IMR-90 (cell line): ENCODE measurements at regions not wholly inside any gene's neighbourhood (a gene's known extent, or its start where the extent isn't known, plus 50 kb on each side); places are given as distances from the start of the nearest gene placed in this dataset.

ENCODE experiments used
- ATAC-seq: fragments of 200-7000 bp; cut with Tn5 transposase; 2 replicates; pipeline ENCODE4 v1.9.1; 2020; ENCODE audit warnings: low read depth, mild to moderate bottlenecking, moderate library complexity
- BruUV-seq: library from RNA; stranded (reverse); fragments of 400-500 nt; replicated peaks from 2 replicates; lab custom pipeline; 2021; lab: Mats Ljungman, UMichigan
- CTCF ChIA-PET: fragments of 300-600 bp; formaldehyde crosslinking; extraction: SDS; loops from one replicate; lab custom pipeline; 2021; ENCODE audit warnings: antibody characterized with exemption; lab: Yijun Ruan, JAX
- POLR2A ChIA-PET: fragments of 300-600 bp; sonication (Branson Sonifier 250); formaldehyde crosslinking; loops from one replicate; lab custom pipeline; 2022; ENCODE audit warnings: antibody characterized with exemption; ENCODE audit not compliant: unreplicated experiment; lab: Charles Lee
- DNase-seq: peaks from one replicate; pipeline ENCODE4 v3.0.0; 2013
- H2AFZ ChIP-seq: replicated peaks from 2 replicates; pipeline ENCODE3; 2013; ENCODE audit warnings: low read length, mild to moderate bottlenecking; ENCODE audit not compliant: poor library complexity
- H2AK5ac ChIP-seq: 2 replicates; pipeline ENCODE4 v1.6.1; 2013; ENCODE audit warnings: low read depth, low read length, inconsistent platforms
- H2AK9ac ChIP-seq: replicated peaks from 2 replicates; pipeline ENCODE3; 2013; ENCODE audit warnings: mild to moderate bottlenecking, low read depth, low read length, moderate library complexity; ENCODE audit not compliant: poor library complexity
- H2BK120ac ChIP-seq: 2 replicates; pipeline ENCODE4 v1.6.1; 2013; ENCODE audit warnings: low read depth, low read length, inconsistent platforms
- H2BK15ac ChIP-seq: 3 replicates; pipeline ENCODE4 v1.6.1; 2013; ENCODE audit warnings: low read depth, low read length, inconsistent platforms
- H2BK20ac ChIP-seq: 2 replicates; pipeline ENCODE4 v1.6.1; 2013; ENCODE audit warnings: low read depth, mild to moderate bottlenecking, inconsistent platforms, low read length, moderate library complexity
- H2BK5ac ChIP-seq: 2 replicates; pipeline ENCODE4 v1.6.1; 2013; ENCODE audit warnings: mild to moderate bottlenecking, low read depth, low read length, inconsistent platforms; ENCODE audit not compliant: poor library complexity, severe bottlenecking
- H3K14ac ChIP-seq: replicated peaks from 2 replicates; pipeline ENCODE4 v1.6.1; 2013; ENCODE audit warnings: low read depth, low read length, inconsistent platforms
- H3K18ac ChIP-seq: 2 replicates; pipeline ENCODE4 v1.6.1; 2013; ENCODE audit warnings: low read depth, low read length, control low read depth
- H3K23ac ChIP-seq: 2 replicates; pipeline ENCODE4 v1.6.1; 2013; ENCODE audit warnings: low read depth, low read length, inconsistent platforms
- H3K27ac ChIP-seq: 2 replicates; pipeline ENCODE4 v1.5.1; 2013; ENCODE audit warnings: mild to moderate bottlenecking, control low read depth, low read length; ENCODE audit not compliant: insufficient read depth
- H3K27me3 ChIP-seq: 2 replicates; pipeline ENCODE4 v1.6.1; 2013; ENCODE audit warnings: low read length; ENCODE audit not compliant: control insufficient read depth, insufficient read depth
- H3K36me3 ChIP-seq: 2 replicates; pipeline ENCODE4 v1.6.1; 2013; ENCODE audit warnings: low read length, mixed read lengths; ENCODE audit not compliant: control insufficient read depth, insufficient read depth
- H3K4ac ChIP-seq: 2 replicates; pipeline ENCODE4 v1.6.1; 2013; ENCODE audit warnings: low read depth, low read length, inconsistent platforms
- H3K4me1 ChIP-seq: 2 replicates; pipeline ENCODE4 v1.6.1; 2013; ENCODE audit warnings: low read length, mixed read lengths; ENCODE audit not compliant: control insufficient read depth, insufficient read depth
- H3K4me2 ChIP-seq: 2 replicates; pipeline ENCODE4 v1.6.1; 2013; ENCODE audit warnings: low read depth, mild to moderate bottlenecking, control low read depth, low read length, moderate library complexity
- H3K4me3 ChIP-seq: 2 replicates; pipeline ENCODE4 v1.5.1; 2013; ENCODE audit warnings: low read depth, mild to moderate bottlenecking, control low read depth, low read length, moderate library complexity; ENCODE audit not compliant: insufficient read depth
- H3K56ac ChIP-seq: 2 replicates; pipeline ENCODE4 v1.6.1; 2013; ENCODE audit warnings: low read length, inconsistent platforms; ENCODE audit not compliant: insufficient read depth; ENCODE audit errors: extremely low read depth
- H3K79me1 ChIP-seq, 2 experiments: 2 replicates each; pipeline ENCODE4 v1.6.1; 2013; ENCODE audit warnings: low read length in 2 of 2, inconsistent platforms in 1 of 2, low read depth in 1 of 2
- H3K9ac ChIP-seq: 2 replicates; pipeline ENCODE4 v1.6.1; 2013; ENCODE audit warnings: low read depth, low read length, control low read depth
- H3K9me1 ChIP-seq: 2 replicates; pipeline ENCODE4 v1.6.1; 2013; ENCODE audit warnings: low read length, inconsistent platforms; ENCODE audit not compliant: insufficient read depth
- H3K9me3 ChIP-seq: 2 replicates; pipeline ENCODE4 v1.6.1; 2013; ENCODE audit warnings: low read length; ENCODE audit not compliant: control insufficient read depth, insufficient read depth
- H4K20me1 ChIP-seq: 2 replicates; pipeline ENCODE4 v1.6.1; 2013; ENCODE audit warnings: low read length, inconsistent platforms; ENCODE audit not compliant: insufficient read depth
- H4K5ac ChIP-seq: 2 replicates; pipeline ENCODE4 v1.6.1; 2013; ENCODE audit warnings: mild to moderate bottlenecking, low read depth, low read length, control low read depth
- H4K8ac ChIP-seq, 2 experiments: 2 replicates each; pipeline ENCODE4 v1.6.1; 2013; ENCODE audit warnings: low read depth in 2 of 2, low read length in 2 of 2, control low read depth in 1 of 2, inconsistent platforms in 1 of 2
- H4K91ac ChIP-seq: 2 replicates; pipeline ENCODE4 v1.6.1; 2013; ENCODE audit warnings: low read depth, low read length, inconsistent platforms; ENCODE audit not compliant: insufficient read depth
- CEBPB ChIP-seq: IDR thresholded peaks from 2 replicates; pipeline ENCODE4 v1.6.1; 2012; ENCODE audit warnings: low read depth, low read length, improper control_type of control experiment
- CHD1 ChIP-seq: IDR thresholded peaks from 2 replicates; pipeline ENCODE4 v1.6.1; 2012; ENCODE audit warnings: low read depth, low read length, improper control_type of control experiment
- ELK1 ChIP-seq: fragments of 150-350 bp; IDR thresholded peaks from 2 replicates; pipeline ENCODE4 v1.6.1; 2016; ENCODE audit warnings: low read depth, mild to moderate bottlenecking, low read length, moderate library complexity, borderline replicate concordance
- MAFK ChIP-seq: IDR thresholded peaks from 2 replicates; pipeline ENCODE4 v1.6.1; 2012; ENCODE audit warnings: low read depth, low read length, improper control_type of control experiment
- MAZ ChIP-seq: IDR thresholded peaks from 2 replicates; pipeline ENCODE4 v1.6.1; 2012; ENCODE audit warnings: low read depth, mild to moderate bottlenecking, low read length, improper control_type of control experiment, moderate library complexity, borderline replicate concordance
- MXI1 ChIP-seq: IDR thresholded peaks from 2 replicates; pipeline ENCODE4 v1.6.1; 2012; ENCODE audit warnings: low read depth, mild to moderate bottlenecking, low read length, moderate library complexity, borderline replicate concordance
- RCOR1 ChIP-seq: IDR thresholded peaks from 2 replicates; pipeline ENCODE4 v1.6.1; 2012; ENCODE audit warnings: mild to moderate bottlenecking, low read length, improper control_type of control experiment; ENCODE audit not compliant: insufficient replicate concordance
- RFX5 ChIP-seq: IDR thresholded peaks from 2 replicates; pipeline ENCODE4 v1.8.0; 2012; ENCODE audit warnings: low read depth, mild to moderate bottlenecking, low read length, moderate library complexity
- SMC3 ChIP-seq: fragments of 150-350 bp; IDR thresholded peaks from 2 replicates; pipeline ENCODE4 v1.6.1; 2016; ENCODE audit warnings: low read depth, mild to moderate bottlenecking, antibody characterized with exemption, low read length, moderate library complexity
- USF2 ChIP-seq: fragments of 150-350 bp; IDR thresholded peaks from 2 replicates; pipeline ENCODE4 v1.6.1; 2017; ENCODE audit warnings: mild to moderate bottlenecking, antibody characterized with exemption, low read length, low read depth
- WGBS, 2 experiments: methylation state at CpG; one replicate each; pipeline versions ENCODE4 v1.1.5 to v1.1.7; 2013; ENCODE audit warnings: missing lambda C conversion rate in 2 of 2; ENCODE audit not compliant: insufficient read length in 1 of 2; ENCODE audit errors: extremely low coverage in 2 of 2; 5-methylcytosine and 5-hydroxymethylcytosine counted together
- dilution Hi-C: fragments of 300-500 bp; cut with HindIII; formaldehyde crosslinking; loops from one replicate; pipeline ENCODE4 v1.14.3; 2018; ENCODE audit warnings: low sequenced_read_pairs; ENCODE audit not compliant: unreplicated experiment
- in situ Hi-C: fragments of 300-500 bp; cut with MboI; formaldehyde crosslinking; loops from 3 replicates; pipeline ENCODE4 v1.14.3; 2019; ENCODE audit warnings: low sequenced_read_pairs, inconsistent platforms, mixed read lengths
- intact Hi-C: fragments of 100-400 bp; cut with micrococcal nuclease; formaldehyde crosslinking; loops from 2 replicates; pipeline ENCODE4 v1.10.0; 2022
- TF ChIP-seq, protein P1 (sequence below): conservative IDR thresholded peaks from 2 replicates; pipeline ENCODE4 v1.5.1; 2012; ENCODE audit warnings: mild to moderate bottlenecking, low read depth, low read length, improper control_type of control experiment

GRCh38 chr2:8288206-8288605, 393.6 kb upstream of the ID2 start:
- no peak overlapping the region for H3K9ac ChIP-seq
- no peaks in the 10 kb centered on the region for H3K36me3 ChIP-seq
- dilution Hi-C loops: no loop called here
- no peaks in the 10 kb centered on the region for H3K4me1 ChIP-seq
- no peak overlapping the region for H4K8ac ChIP-seq
- DNase-seq (no peak), ATAC-seq (no peak)
- H4K91ac ChIP-seq: no peak overlapping the region
- no TSS peak for BruUV-seq
- peaks cover 8% of the 10 kb centered on the region for H3K27me3 ChIP-seq
- H3K79me1 ChIP-seq: no peaks in the 10 kb centered on the region
- no peak overlapping the region for H2BK20ac ChIP-seq
- H3K27ac ChIP-seq: no peak overlapping the region
- H2AK5ac ChIP-seq: no peak overlapping the region
- intact Hi-C loops: no loop called here
- H3K4me2 ChIP-seq: no peak overlapping the region
- H2BK5ac ChIP-seq: no peak overlapping the region
- peaks cover 5% of the 10 kb centered on the region; the same call in 1 of the 2 replicates for H3K9me3 ChIP-seq
- H3K4ac ChIP-seq: no peak overlapping the region
- H3K9me1 ChIP-seq: peaks cover 3% of the 10 kb centered on the region; the same call in 1 of the 2 replicates
- no peak overlapping the region for H3K14ac ChIP-seq
- no peak overlapping the region for H4K5ac ChIP-seq
- no peak overlapping the region for H3K23ac ChIP-seq
- WGBS, 2 experiments: no CpG with 5 or more reads among the region's 2 CpGs
- H2BK15ac ChIP-seq: no peak overlapping the region
- ChIA-PET POLR2A (no interaction called here), CTCF (no interaction called here)
- no peak overlapping the region for H2BK120ac ChIP-seq
- no peak overlapping the region for H2AK9ac ChIP-seq
- H4K20me1 ChIP-seq: no peaks in the 10 kb centered on the region
- H3K18ac ChIP-seq: no peak overlapping the region
- no peak for TF ChIP-seq RFX5
- TF ChIP-seq MAFK: no peak
- no peak for TF ChIP-seq CEBPB
- TF ChIP-seq SMC3: no peak
- TF ChIP-seq, protein P1, sequence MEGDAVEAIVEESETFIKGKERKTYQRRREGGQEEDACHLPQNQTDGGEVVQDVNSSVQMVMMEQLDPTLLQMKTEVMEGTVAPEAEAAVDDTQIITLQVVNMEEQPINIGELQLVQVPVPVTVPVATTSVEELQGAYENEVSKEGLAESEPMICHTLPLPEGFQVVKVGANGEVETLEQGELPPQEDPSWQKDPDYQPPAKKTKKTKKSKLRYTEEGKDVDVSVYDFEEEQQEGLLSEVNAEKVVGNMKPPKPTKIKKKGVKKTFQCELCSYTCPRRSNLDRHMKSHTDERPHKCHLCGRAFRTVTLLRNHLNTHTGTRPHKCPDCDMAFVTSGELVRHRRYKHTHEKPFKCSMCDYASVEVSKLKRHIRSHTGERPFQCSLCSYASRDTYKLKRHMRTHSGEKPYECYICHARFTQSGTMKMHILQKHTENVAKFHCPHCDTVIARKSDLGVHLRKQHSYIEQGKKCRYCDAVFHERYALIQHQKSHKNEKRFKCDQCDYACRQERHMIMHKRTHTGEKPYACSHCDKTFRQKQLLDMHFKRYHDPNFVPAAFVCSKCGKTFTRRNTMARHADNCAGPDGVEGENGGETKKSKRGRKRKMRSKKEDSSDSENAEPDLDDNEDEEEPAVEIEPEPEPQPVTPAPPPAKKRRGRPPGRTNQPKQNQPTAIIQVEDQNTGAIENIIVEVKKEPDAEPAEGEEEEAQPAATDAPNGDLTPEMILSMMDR: no peak
- TF ChIP-seq ELK1: no peak
- TF ChIP-seq MXI1: no peak
- TF ChIP-seq USF2: no peak
- TF ChIP-seq RCOR1: no peak
- TF ChIP-seq CHD1: no peak
- no peak for TF ChIP-seq MAZ
- H3K4me3 ChIP-seq: no peak overlapping the region
- no peak overlapping the region for H3K56ac ChIP-seq
- no peak overlapping the region for H2AFZ ChIP-seq
- in situ Hi-C loops: no loop called here
